Caco-2 (cell line): ENCODE measurements at regions not wholly inside any gene's neighbourhood (a gene's known extent, or its start where the extent isn't known, plus 50 kb on each side); places are given as distances from the start of the nearest gene placed in this dataset.

Experiments
- BruUV-seq: library from RNA; stranded (reverse); fragments of 400-500 nt; replicated peaks from 2 replicates; lab custom pipeline; 2021; lab: Mats Ljungman, UMichigan
- CTCF ChIA-PET: fragments of 300-600 bp; sonication (Branson Sonifier 250); formaldehyde crosslinking; loops from one replicate; lab custom pipeline; 2022; ENCODE audit warnings: antibody characterized with exemption; lab: Charles Lee
- POLR2A ChIA-PET: fragments of 300-600 bp; sonication (Branson Sonifier 250); formaldehyde crosslinking; loops from one replicate; lab custom pipeline; 2022; ENCODE audit warnings: antibody characterized with exemption; lab: Charles Lee
- DNase-seq, 2 experiments: peaks; one replicate each; pipeline versions ENCODE4 v3.0.0 to v3.0.0-alpha.2; 2020 to 2022
- H3K27me3 ChIP-seq: replicated peaks from 2 replicates; pipeline ENCODE4 v1.6.0; 2011; ENCODE audit warnings: low read length; ENCODE audit not compliant: control insufficient read depth, insufficient read depth
- H3K36me3 ChIP-seq: 2 replicates; pipeline ENCODE4 v1.5.1; 2011; ENCODE audit warnings: low read length; ENCODE audit not compliant: control insufficient read depth, insufficient read depth
- H3K4me1 ChIP-seq: fragments of 250-450 bp; sonication (Bioruptor Pico); 2 replicates; pipeline ENCODE4 v1.5.1; 2020; ENCODE audit warnings: mild to moderate bottlenecking
- H3K4me3 ChIP-seq: 2 replicates; pipeline ENCODE4 v1.5.1; 2011; ENCODE audit warnings: low read depth, mild to moderate bottlenecking, control low read depth, low read length
- H3K9me3 ChIP-seq: fragments of 250-450 bp; sonication (Bioruptor Pico); 2 replicates; pipeline ENCODE4 v1.5.1; 2020; ENCODE audit warnings: mild to moderate bottlenecking, moderate library complexity
- H3K27ac Mint-ChIP-seq: one replicate; pipeline ENCODE4 v1.8.0; 2022; ENCODE audit warnings: mixed read lengths; ENCODE audit not compliant: unreplicated experiment
- H3K27me3 Mint-ChIP-seq: one replicate; pipeline ENCODE4 v1.8.0; 2022; ENCODE audit warnings: mixed read lengths; ENCODE audit not compliant: insufficient read depth, unreplicated experiment
- H3K36me3 Mint-ChIP-seq: one replicate; pipeline ENCODE4 v1.8.0; 2022; ENCODE audit warnings: mild to moderate bottlenecking, mixed read lengths; ENCODE audit not compliant: insufficient read depth, unreplicated experiment
- H3K4me1 Mint-ChIP-seq: one replicate; pipeline ENCODE4 v1.8.0; 2022; ENCODE audit warnings: low read depth, mixed read lengths; ENCODE audit not compliant: unreplicated experiment
- H3K4me3 Mint-ChIP-seq: one replicate; pipeline ENCODE4 v1.8.0; 2022; ENCODE audit warnings: mild to moderate bottlenecking, moderate library complexity, mixed read lengths; ENCODE audit not compliant: unreplicated experiment
- H3K9me3 Mint-ChIP-seq: one replicate; pipeline ENCODE4 v1.8.0; 2022; ENCODE audit warnings: mixed read lengths; ENCODE audit not compliant: unreplicated experiment
- intact Hi-C: fragments of 100-400 bp; cut with micrococcal nuclease; formaldehyde crosslinking; loops from one replicate; pipeline ENCODE4 v1.10.0; 2022; ENCODE audit not compliant: unreplicated experiment
- TF ChIP-seq, protein P1 (sequence below), 2 experiments: fragments of 200-600 bp in 1 of 2; IDR thresholded peaks; 1 replicate in 1 of 2; 2 replicates in 1 of 2; pipeline versions ENCODE4 v1.5.1 to v1.8.0; 2011 to 2022; ENCODE audit warnings: antibody characterized with exemption in 1 of 2, control low read depth in 1 of 2, inconsistent platforms in 1 of 2, low read depth in 1 of 2, low read length in 1 of 2, mild to moderate bottlenecking in 1 of 2, moderate library complexity in 1 of 2; ENCODE audit not compliant: insufficient read depth in 1 of 2, severe bottlenecking in 1 of 2, unreplicated experiment in 1 of 2

DNA sequence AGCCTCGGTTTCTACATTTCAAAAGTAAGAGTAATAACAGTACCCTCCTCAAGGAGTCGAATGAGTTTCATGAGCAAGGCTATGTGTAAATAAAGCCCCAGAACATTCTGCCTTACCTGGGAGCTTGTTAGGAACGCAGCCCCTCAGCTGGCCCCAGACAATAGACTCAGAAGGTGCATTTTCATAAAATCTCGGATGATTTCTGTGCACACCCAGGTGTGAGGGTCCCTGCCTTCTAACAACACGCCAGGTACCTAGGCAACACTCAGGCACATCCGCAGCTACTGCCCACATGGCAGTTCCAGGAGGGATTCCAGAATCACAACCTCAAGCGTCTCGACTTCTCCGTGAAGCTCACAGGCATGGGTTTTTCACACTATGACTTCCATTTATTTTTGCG, 226.5 kb upstream of the CDH4 start:
- H3K27me3 Mint-ChIP-seq: peaks cover 7% of the 10 kb centered on the region

GRCh38 chr20:61026173-61026572, 225.9 kb upstream of the CDH4 start:
- Mint-ChIP-seq H3K27ac (no peak overlapping the region), H3K27me3 (peaks cover 7% of the 10 kb centered on the region), H3K4me3 (no peak overlapping the region), H3K9me3 (peaks cover 20% of the 10 kb centered on the region), H3K36me3 (peaks cover 9% of the 10 kb centered on the region), H3K4me1 (no peaks in the 10 kb centered on the region)
- Histone ChIP-seq H3K4me1 (no peaks in the 10 kb centered on the region), H3K36me3 (no peaks in the 10 kb centered on the region), H3K27me3 (no peaks in the 10 kb centered on the region), H3K9me3 (0 out of 2 replicates have a peak, but pooled peaks cover 4% of the 10 kb centered on the region), H3K4me3 (no peak overlapping the region)
- CTCF ChIA-PET: no interaction called here
- no peak for DNase-seq
- intact Hi-C loops: no loop called here
- no TSS peak for BruUV-seq
- POLR2A ChIA-PET: no interaction called here
- TF ChIP-seq, protein P1, sequence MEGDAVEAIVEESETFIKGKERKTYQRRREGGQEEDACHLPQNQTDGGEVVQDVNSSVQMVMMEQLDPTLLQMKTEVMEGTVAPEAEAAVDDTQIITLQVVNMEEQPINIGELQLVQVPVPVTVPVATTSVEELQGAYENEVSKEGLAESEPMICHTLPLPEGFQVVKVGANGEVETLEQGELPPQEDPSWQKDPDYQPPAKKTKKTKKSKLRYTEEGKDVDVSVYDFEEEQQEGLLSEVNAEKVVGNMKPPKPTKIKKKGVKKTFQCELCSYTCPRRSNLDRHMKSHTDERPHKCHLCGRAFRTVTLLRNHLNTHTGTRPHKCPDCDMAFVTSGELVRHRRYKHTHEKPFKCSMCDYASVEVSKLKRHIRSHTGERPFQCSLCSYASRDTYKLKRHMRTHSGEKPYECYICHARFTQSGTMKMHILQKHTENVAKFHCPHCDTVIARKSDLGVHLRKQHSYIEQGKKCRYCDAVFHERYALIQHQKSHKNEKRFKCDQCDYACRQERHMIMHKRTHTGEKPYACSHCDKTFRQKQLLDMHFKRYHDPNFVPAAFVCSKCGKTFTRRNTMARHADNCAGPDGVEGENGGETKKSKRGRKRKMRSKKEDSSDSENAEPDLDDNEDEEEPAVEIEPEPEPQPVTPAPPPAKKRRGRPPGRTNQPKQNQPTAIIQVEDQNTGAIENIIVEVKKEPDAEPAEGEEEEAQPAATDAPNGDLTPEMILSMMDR (IDR thresholded peaks at IDR 0.05; ENCODE audit: insufficient read depth in 1 of 2, low read depth in 1 of 2, low read length in 1 of 2, severe bottlenecking in 1 of 2, unreplicated experiment in 1 of 2): no peak

More for the DNA sequence above, 226.5 kb upstream of the CDH4 start:
- CTCF ChIA-PET: no interaction called here
- H3K36me3 ChIP-seq: no peaks in the 10 kb centered on the region
- TF ChIP-seq, protein P1 (IDR thresholded peaks at IDR 0.05; ENCODE audit: insufficient read depth in 1 of 2, low read depth in 1 of 2, low read length in 1 of 2, severe bottlenecking in 1 of 2, unreplicated experiment in 1 of 2): no peak
- H3K27me3 ChIP-seq: no peaks in the 10 kb centered on the region
- DNase-seq: no peak
- intact Hi-C loops: no loop called here
- H3K27ac Mint-ChIP-seq: no peak overlapping the region
- BruUV-seq: no TSS peak
- peaks cover 20% of the 10 kb centered on the region for H3K9me3 Mint-ChIP-seq
- H3K4me3 ChIP-seq: no peak overlapping the region
- no peaks in the 10 kb centered on the region for H3K4me1 Mint-ChIP-seq
- H3K36me3 Mint-ChIP-seq: peaks cover 9% of the 10 kb centered on the region
- H3K4me3 Mint-ChIP-seq: no peak overlapping the region
- POLR2A ChIA-PET: no interaction called here
- H3K9me3 ChIP-seq: 0 out of 2 replicates have a peak, but pooled peaks cover 4% of the 10 kb centered on the region
- no peaks in the 10 kb centered on the region for H3K4me1 ChIP-seq

GRCh38 chr20:61026731-61027130, 225.3 kb upstream of the CDH4 start:
- TF ChIP-seq, protein P1 (IDR thresholded peaks at IDR 0.05; ENCODE audit: insufficient read depth in 1 of 2, low read depth in 1 of 2, low read length in 1 of 2, severe bottlenecking in 1 of 2, unreplicated experiment in 1 of 2): no peak
- ChIA-PET CTCF (no interaction called here), POLR2A (no interaction called here)
- H3K9me3 Mint-ChIP-seq: peaks cover 20% of the 10 kb centered on the region
- intact Hi-C loops: no loop called here
- no peaks in the 10 kb centered on the region for H3K27me3 ChIP-seq
- no peaks in the 10 kb centered on the region for H3K4me1 ChIP-seq
- no peak overlapping the region for H3K27ac Mint-ChIP-seq
- peaks cover 7% of the 10 kb centered on the region for H3K27me3 Mint-ChIP-seq
- no peaks in the 10 kb centered on the region for H3K36me3 ChIP-seq
- no peak overlapping the region for H3K4me3 ChIP-seq
- no peak overlapping the region for H3K4me3 Mint-ChIP-seq
- no peak for DNase-seq
- H3K4me1 Mint-ChIP-seq: no peaks in the 10 kb centered on the region
- H3K36me3 Mint-ChIP-seq: peaks cover 9% of the 10 kb centered on the region
- no TSS peak for BruUV-seq
- H3K9me3 ChIP-seq: 0 out of 2 replicates have a peak, but pooled peaks cover 4% of the 10 kb centered on the region
